ENCODE measurements at regions not wholly inside any gene's neighbourhood (a gene's known extent, or its start where the extent isn't known, plus 50 kb on each side); places are given as distances from the start of the nearest gene placed in this dataset.

DNA sequence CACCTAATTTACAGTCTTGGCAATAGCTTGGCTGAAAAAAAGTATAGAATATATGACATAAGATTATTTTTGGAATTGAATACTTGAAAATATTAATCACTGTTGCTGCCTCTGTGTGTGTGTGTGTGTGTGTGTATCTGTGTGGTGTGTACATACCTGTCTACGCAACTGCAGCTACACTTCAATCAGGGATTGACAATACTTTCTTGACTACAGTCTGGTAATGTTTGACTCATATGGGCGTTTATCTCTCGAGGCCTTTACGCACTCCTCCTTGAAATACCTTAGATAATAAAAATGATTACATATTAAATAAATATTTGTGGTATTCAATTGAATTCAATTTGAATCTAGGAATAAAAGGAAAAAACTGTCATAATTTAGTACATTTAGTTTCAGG is 565.2 kb downstream of the PCDH18 start:
- Histone ChIP-seq H3K9me3 (replicated peaks in 1 of 2; ENCODE audit: control insufficient read depth in 1 of 2, insufficient read depth in 1 of 2, low read length in 2 of 2) (no peaks in the 10 kb centered on the region), H3K79me2 (ENCODE audit: insufficient read depth, low read length) (no peaks in the 10 kb centered on the region), H4K20me1 (ENCODE audit: insufficient read depth, low read length) (no peaks in the 10 kb centered on the region), H3K4me3 (replicated peaks in 1 of 3; ENCODE audit: low read depth in 2 of 3, low read length in 3 of 3) (no peak overlapping the region), H3K27ac (ENCODE audit: low read depth in 1 of 2, low read length in 2 of 2) (no peak overlapping the region), H3K36me3 (replicated peaks in 1 of 2; ENCODE audit: control insufficient read depth in 1 of 2, insufficient read depth in 2 of 2, low read length in 2 of 2) (no peaks in the 10 kb centered on the region), H3K4me1 (ENCODE audit: control insufficient read depth in 1 of 2, insufficient read depth in 2 of 2, low read length in 2 of 2) (no peaks in the 10 kb centered on the region), H3K4me2 (replicated peaks; ENCODE audit: extremely low read depth, low read length, poor library complexity, severe bottlenecking) (no peak overlapping the region), H2AFZ (ENCODE audit: insufficient read depth, low read depth, low read length, poor library complexity, severe bottlenecking) (no peak overlapping the region), H3K27me3 (ENCODE audit: control insufficient read depth in 2 of 2, insufficient read depth in 2 of 2, low read length in 2 of 2) (no peaks in the 10 kb centered on the region), H3K9ac (ENCODE audit: insufficient read depth, low read length, poor library complexity, severe bottlenecking) (no peak overlapping the region)
- Mint-ChIP-seq H3K27ac (no peak overlapping the region), H3K4me3 (no peak overlapping the region), H3K4me1 (no peaks in the 10 kb centered on the region), H3K27me3 (ENCODE audit: low read depth in 3 of 3) (no peaks in the 10 kb centered on the region), H3K36me3 (no peaks in the 10 kb centered on the region), H3K9me3 (peaks cover 0 to 3% (median 0%) of the 10 kb centered on the region in 7 donors)
- no peak for DNase-seq
- no CpG with 5 or more reads among the region's 4 CpGs for WGBS (ENCODE audit: insufficient coverage)
- TF ChIP-seq, protein P1, sequence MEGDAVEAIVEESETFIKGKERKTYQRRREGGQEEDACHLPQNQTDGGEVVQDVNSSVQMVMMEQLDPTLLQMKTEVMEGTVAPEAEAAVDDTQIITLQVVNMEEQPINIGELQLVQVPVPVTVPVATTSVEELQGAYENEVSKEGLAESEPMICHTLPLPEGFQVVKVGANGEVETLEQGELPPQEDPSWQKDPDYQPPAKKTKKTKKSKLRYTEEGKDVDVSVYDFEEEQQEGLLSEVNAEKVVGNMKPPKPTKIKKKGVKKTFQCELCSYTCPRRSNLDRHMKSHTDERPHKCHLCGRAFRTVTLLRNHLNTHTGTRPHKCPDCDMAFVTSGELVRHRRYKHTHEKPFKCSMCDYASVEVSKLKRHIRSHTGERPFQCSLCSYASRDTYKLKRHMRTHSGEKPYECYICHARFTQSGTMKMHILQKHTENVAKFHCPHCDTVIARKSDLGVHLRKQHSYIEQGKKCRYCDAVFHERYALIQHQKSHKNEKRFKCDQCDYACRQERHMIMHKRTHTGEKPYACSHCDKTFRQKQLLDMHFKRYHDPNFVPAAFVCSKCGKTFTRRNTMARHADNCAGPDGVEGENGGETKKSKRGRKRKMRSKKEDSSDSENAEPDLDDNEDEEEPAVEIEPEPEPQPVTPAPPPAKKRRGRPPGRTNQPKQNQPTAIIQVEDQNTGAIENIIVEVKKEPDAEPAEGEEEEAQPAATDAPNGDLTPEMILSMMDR (IDR thresholded peaks at IDR 0.05): no peak
- intact Hi-C loops (cut with micrococcal nuclease): no loop called here

DNA sequence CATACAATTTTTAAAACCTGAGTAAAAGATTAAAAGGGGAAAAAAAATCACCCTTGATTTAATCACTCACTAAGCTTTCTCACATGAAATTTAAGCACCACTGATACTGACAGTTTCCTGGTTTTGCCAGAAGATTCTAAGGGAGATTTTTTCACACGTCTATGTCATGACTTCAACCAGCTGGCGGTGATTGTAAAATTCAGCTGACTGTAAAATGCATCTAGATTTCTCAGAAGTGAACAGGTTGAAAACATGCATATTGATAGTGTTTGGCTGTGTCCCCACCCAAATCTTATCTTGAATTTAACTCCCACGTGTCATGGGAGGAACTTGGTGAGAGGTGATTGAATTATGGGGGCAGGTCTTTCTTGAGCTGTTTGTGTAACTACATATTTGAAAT is 566.8 kb downstream of the PCDH18 start:
- Mint-ChIP-seq H3K4me1 (no peaks in the 10 kb centered on the region), H3K9me3 (peaks cover 0 to 3% (median 0%) of the 10 kb centered on the region in 7 donors), H3K27ac (no peak overlapping the region), H3K36me3 (no peaks in the 10 kb centered on the region), H3K27me3 (ENCODE audit: low read depth in 3 of 3) (no peaks in the 10 kb centered on the region), H3K4me3 (no peak overlapping the region)
- Histone ChIP-seq H3K27ac (ENCODE audit: low read depth in 1 of 2, low read length in 2 of 2) (no peak overlapping the region), H3K9ac (ENCODE audit: insufficient read depth, low read length, poor library complexity, severe bottlenecking) (no peak overlapping the region), H2AFZ (ENCODE audit: insufficient read depth, low read depth, low read length, poor library complexity, severe bottlenecking) (no peak overlapping the region), H3K4me2 (replicated peaks; ENCODE audit: extremely low read depth, low read length, poor library complexity, severe bottlenecking) (no peak overlapping the region), H3K4me3 (replicated peaks in 1 of 3; ENCODE audit: low read depth in 2 of 3, low read length in 3 of 3) (no peak overlapping the region), H3K4me1 (ENCODE audit: control insufficient read depth in 1 of 2, insufficient read depth in 2 of 2, low read length in 2 of 2) (no peaks in the 10 kb centered on the region), H3K79me2 (ENCODE audit: insufficient read depth, low read length) (no peaks in the 10 kb centered on the region), H3K27me3 (ENCODE audit: control insufficient read depth in 2 of 2, insufficient read depth in 2 of 2, low read length in 2 of 2) (no peaks in the 10 kb centered on the region), H3K9me3 (replicated peaks in 1 of 2; ENCODE audit: control insufficient read depth in 1 of 2, insufficient read depth in 1 of 2, low read length in 2 of 2) (no peaks in the 10 kb centered on the region), H3K36me3 (replicated peaks in 1 of 2; ENCODE audit: control insufficient read depth in 1 of 2, insufficient read depth in 2 of 2, low read length in 2 of 2) (no peaks in the 10 kb centered on the region), H4K20me1 (ENCODE audit: insufficient read depth, low read length) (no peaks in the 10 kb centered on the region)
- TF ChIP-seq, protein P1 (IDR thresholded peaks at IDR 0.05): no peak
- no peak for DNase-seq
- 83% methylated on average over 2 of the region's 3 CpGs for WGBS (ENCODE audit: insufficient coverage)
- intact Hi-C loops (cut with micrococcal nuclease): no loop called here
